ENCODE measurements at regions not wholly inside any gene's neighbourhood (a gene's known extent, or its start where the extent isn't known, plus 50 kb on each side); places are given as distances from the start of the nearest gene placed in this dataset.

GRCh38 chr2:156691014-156691413, 254.8 kb downstream of the GPD2 start:
- TF ChIP-seq, protein P1, sequence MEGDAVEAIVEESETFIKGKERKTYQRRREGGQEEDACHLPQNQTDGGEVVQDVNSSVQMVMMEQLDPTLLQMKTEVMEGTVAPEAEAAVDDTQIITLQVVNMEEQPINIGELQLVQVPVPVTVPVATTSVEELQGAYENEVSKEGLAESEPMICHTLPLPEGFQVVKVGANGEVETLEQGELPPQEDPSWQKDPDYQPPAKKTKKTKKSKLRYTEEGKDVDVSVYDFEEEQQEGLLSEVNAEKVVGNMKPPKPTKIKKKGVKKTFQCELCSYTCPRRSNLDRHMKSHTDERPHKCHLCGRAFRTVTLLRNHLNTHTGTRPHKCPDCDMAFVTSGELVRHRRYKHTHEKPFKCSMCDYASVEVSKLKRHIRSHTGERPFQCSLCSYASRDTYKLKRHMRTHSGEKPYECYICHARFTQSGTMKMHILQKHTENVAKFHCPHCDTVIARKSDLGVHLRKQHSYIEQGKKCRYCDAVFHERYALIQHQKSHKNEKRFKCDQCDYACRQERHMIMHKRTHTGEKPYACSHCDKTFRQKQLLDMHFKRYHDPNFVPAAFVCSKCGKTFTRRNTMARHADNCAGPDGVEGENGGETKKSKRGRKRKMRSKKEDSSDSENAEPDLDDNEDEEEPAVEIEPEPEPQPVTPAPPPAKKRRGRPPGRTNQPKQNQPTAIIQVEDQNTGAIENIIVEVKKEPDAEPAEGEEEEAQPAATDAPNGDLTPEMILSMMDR (IDR thresholded peaks at IDR 0.05; ENCODE audit: poor library complexity, severe bottlenecking): no peak
- TF ChIP-seq POLR2AphosphoS5 (IDR thresholded peaks at IDR 0.05) (no peak), SMC3 (conservative IDR thresholded peaks at IDR 0.05; ENCODE audit: poor library complexity) (no peak), EZH2 (IDR thresholded peaks at IDR 0.05; ENCODE audit: borderline replicate concordance, insufficient read depth, low read length, poor library complexity, severe bottlenecking) (no peak), MXI1 (conservative IDR thresholded peaks at IDR 0.05; ENCODE audit: poor library complexity, severe bottlenecking) (no peak), REST (IDR thresholded peaks at IDR 0.05; ENCODE audit: borderline replicate concordance) (no peak)
